Type B pancreatic cell (in vitro differentiated cells): ENCODE measurements at regions not wholly inside any gene's neighbourhood (a gene's known extent, or its start where the extent isn't known, plus 50 kb on each side); places are given as distances from the start of the nearest gene placed in this dataset.
"Not testable (repeated sequence)": the region's sequence is repeated elsewhere in the genome, so short reads cannot be mapped to it uniquely, and the experiment has no call there.

Experiments used
- DNase-seq: peaks from one replicate; pipeline ENCODE4 v3.0.0; 2021; ENCODE audit warnings: mixed read lengths; ENCODE audit not compliant: unreplicated experiment; ENCODE audit errors: extremely low spot score
- H3K27ac Mint-ChIP-seq: 2 replicates; pipeline ENCODE4 v1.8.0; 2021; ENCODE audit warnings: mild to moderate bottlenecking, mixed read lengths
- H3K27me3 Mint-ChIP-seq: 2 replicates; pipeline ENCODE4 v1.8.0; 2021; ENCODE audit warnings: mixed read lengths
- H3K36me3 Mint-ChIP-seq: 2 replicates; pipeline ENCODE4 v1.8.0; 2021; ENCODE audit warnings: mixed read lengths
- H3K4me1 Mint-ChIP-seq: one replicate; pipeline ENCODE4 v1.8.0; 2021; ENCODE audit warnings: mixed read lengths; ENCODE audit not compliant: unreplicated experiment
- H3K4me3 Mint-ChIP-seq: 2 replicates; pipeline ENCODE4 v1.8.0; 2021; ENCODE audit warnings: mild to moderate bottlenecking, mixed read lengths
- H3K9me3 Mint-ChIP-seq: 2 replicates; pipeline ENCODE4 v1.8.0; 2021; ENCODE audit warnings: mixed read lengths
- CTCF ChIP-seq: fragments of 200-600 bp; sonication (generic); conservative IDR thresholded peaks from 2 replicates; pipeline ENCODE4 v1.5.0; 2021; ENCODE audit warnings: antibody characterized with exemption, mild to moderate bottlenecking

DNA sequence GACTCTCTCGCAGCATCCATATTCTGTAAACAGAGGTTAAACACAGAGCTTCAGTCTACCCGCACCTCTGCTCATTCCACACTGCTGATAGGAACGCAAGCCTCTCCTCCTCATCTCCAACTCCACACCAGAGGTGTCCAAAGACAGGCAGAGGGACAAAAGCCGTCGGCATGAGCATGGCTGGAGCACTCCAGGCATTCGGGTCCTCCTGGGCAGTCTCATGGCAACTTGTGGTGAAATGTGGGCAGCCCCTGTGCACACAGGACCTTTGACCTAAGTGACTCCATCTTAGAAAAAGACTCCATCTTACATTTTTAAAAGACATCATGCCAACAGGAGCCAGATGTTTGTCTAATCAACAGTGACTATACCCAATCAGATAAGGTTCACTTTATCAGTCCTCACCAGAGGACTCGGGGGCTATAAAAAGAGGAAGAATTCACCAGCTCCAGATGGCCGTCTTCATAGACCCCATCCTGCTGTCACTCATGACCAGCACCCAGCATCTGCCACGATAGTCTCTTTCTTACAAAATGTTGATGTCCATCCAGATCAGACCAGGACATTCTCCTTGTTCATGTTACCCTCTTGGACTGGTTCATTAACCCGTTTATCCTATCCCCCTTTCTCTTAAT, 304.4 kb downstream of the ANAPC1 start:
- not testable (repeated sequence) for H3K27me3 Mint-ChIP-seq, H3K4me3 Mint-ChIP-seq, DNase-seq, H3K9me3 Mint-ChIP-seq, H3K36me3 Mint-ChIP-seq, H3K4me1 Mint-ChIP-seq, H3K27ac Mint-ChIP-seq

DNA sequence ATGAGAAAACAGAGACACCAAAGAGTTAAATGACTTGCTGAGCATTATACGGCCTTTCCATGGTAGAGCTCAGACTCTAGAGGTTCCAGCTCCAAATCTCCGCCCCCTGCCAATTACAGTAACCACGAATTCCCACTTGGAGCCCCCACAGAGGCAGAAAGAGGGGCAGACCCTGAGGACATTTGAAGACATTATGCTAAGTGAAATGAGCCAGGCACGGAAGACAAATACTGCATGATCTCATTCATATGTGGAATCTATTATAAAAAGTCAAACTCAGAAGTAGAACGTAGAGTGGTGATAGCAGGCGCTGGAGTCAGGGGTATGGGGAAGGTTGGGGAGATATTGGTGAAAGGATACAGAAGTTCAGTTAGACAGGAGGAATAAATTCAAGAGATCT, 303.4 kb downstream of the ANAPC1 start:
- DNase-seq, H3K9me3 Mint-ChIP-seq, H3K4me1 Mint-ChIP-seq, H3K36me3 Mint-ChIP-seq, H3K27me3 Mint-ChIP-seq, H3K4me3 Mint-ChIP-seq, H3K27ac Mint-ChIP-seq: not testable (repeated sequence)

DNA sequence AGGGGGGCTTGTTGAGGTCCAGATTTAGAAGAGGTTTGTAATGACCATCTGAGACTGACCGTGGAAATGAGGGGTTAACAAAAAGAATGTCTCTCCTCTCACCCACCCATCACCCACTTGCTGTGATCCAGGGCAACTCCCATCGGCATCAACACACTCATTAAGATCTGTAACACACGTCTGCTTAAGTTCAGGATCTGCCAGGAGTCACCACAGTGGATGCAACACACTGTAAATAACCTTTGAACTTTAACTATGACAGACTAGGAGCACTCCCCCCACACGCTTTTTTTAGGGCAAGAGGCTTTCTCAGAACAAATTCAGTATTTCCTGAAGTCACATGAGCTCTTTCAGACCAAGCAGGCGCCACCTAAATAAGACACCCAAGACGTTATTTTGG, 301.9 kb downstream of the ANAPC1 start:
- H3K4me1 Mint-ChIP-seq, H3K27me3 Mint-ChIP-seq, H3K27ac Mint-ChIP-seq: not testable (repeated sequence)

DNA sequence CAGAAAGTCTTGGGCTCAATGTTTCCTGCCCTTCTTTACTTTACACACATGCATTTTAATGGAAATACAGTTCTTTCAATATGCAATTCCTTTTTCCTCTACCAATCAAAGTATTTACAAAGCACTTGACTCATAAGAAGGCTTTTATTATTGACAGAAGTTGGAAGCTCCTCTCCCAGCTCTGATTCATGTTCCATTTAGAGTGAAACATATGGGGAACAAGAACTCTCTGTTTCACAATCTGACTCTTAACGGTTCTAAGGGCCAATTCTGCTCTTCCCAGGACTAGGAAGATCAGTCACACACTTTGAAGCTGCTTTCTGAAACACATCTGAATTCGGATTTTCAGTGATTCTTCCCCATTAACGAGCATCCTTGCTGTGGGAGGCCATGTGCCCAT, 300.5 kb downstream of the ANAPC1 start:
- H3K36me3 Mint-ChIP-seq, H3K27ac Mint-ChIP-seq, H3K9me3 Mint-ChIP-seq, H3K4me1 Mint-ChIP-seq, H3K4me3 Mint-ChIP-seq, DNase-seq, H3K27me3 Mint-ChIP-seq: not testable (repeated sequence)

More for the DNA sequence above, 301.9 kb downstream of the ANAPC1 start:
- H3K9me3 Mint-ChIP-seq, DNase-seq, H3K4me3 Mint-ChIP-seq, H3K36me3 Mint-ChIP-seq: not testable (repeated sequence)

DNA sequence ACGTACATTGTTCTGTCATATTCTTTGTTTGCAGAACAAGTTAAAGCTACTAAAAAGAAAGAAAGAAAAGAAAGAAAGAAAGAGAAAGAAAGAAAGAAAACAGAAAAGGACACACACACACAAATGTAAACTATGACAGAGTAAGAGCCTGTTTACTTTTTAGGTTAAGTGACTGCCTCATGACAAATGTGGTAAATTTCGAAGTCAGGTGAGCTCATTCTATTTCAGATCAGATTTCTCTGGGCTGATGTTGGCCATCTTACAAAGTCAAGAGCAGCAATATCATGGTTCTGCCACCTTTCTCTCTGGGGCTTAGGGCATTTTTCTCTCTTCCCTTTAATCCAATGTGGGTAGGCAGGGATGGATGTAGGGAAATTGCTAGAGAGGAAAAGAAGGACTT, 299.5 kb downstream of the ANAPC1 start:
- not testable (repeated sequence) for H3K4me3 Mint-ChIP-seq, DNase-seq, H3K27me3 Mint-ChIP-seq, H3K27ac Mint-ChIP-seq, H3K9me3 Mint-ChIP-seq, H3K4me1 Mint-ChIP-seq, H3K36me3 Mint-ChIP-seq

- not testable (repeated sequence) for H3K27me3 Mint-ChIP-seq, H3K9me3 Mint-ChIP-seq, H3K27ac Mint-ChIP-seq, DNase-seq, H3K4me1 Mint-ChIP-seq, H3K36me3 Mint-ChIP-seq, H3K4me3 Mint-ChIP-seq
Measured at GRCh38 chr2:111584950-111585349, 299.0 kb downstream of the ANAPC1 start.

DNA sequence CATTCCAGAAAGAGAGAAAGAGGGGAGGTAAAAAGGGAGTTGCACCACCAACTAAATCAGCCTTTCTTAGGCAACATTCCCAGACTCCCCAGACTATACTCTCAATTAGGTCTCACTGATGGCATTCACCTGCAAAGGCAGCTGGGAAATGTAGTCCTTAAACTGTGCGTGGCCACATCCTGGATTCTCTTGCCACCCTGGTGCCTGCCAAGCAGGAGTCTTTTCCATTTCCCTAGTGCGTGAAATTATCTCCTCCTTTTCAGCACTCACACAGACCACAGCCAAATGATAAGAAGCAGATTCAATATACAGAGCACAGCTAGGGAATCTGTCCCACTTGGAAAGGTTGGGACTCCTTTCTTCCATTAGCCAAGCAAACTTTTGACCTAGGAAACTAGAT, 298.0 kb downstream of the ANAPC1 start:
- H3K27ac Mint-ChIP-seq, DNase-seq, H3K9me3 Mint-ChIP-seq, H3K4me3 Mint-ChIP-seq, H3K4me1 Mint-ChIP-seq, H3K27me3 Mint-ChIP-seq, H3K36me3 Mint-ChIP-seq: not testable (repeated sequence)

DNA sequence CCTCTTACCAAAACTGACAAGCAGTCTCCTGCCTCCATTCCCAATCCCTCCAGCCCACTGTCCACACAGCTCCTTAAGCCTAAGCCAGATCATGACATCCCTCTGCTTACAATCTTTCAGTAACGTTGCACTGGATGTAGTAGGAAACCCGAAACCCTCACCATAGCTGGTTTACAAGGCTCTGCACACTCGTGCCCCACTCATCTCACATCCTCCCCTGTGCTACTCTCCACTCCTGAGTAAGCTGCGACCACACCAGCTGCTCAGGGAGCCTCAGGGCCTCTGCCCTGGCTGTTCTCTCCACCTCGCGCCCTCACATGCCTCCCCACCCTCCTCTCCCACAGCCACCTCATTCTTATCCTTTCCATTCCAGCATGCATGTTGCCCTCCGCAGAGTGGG, 288.9 kb downstream of the ANAPC1 start:
- H3K36me3 Mint-ChIP-seq, H3K27ac Mint-ChIP-seq, H3K4me1 Mint-ChIP-seq, DNase-seq, H3K4me3 Mint-ChIP-seq, H3K27me3 Mint-ChIP-seq, H3K9me3 Mint-ChIP-seq: not testable (repeated sequence)

DNA sequence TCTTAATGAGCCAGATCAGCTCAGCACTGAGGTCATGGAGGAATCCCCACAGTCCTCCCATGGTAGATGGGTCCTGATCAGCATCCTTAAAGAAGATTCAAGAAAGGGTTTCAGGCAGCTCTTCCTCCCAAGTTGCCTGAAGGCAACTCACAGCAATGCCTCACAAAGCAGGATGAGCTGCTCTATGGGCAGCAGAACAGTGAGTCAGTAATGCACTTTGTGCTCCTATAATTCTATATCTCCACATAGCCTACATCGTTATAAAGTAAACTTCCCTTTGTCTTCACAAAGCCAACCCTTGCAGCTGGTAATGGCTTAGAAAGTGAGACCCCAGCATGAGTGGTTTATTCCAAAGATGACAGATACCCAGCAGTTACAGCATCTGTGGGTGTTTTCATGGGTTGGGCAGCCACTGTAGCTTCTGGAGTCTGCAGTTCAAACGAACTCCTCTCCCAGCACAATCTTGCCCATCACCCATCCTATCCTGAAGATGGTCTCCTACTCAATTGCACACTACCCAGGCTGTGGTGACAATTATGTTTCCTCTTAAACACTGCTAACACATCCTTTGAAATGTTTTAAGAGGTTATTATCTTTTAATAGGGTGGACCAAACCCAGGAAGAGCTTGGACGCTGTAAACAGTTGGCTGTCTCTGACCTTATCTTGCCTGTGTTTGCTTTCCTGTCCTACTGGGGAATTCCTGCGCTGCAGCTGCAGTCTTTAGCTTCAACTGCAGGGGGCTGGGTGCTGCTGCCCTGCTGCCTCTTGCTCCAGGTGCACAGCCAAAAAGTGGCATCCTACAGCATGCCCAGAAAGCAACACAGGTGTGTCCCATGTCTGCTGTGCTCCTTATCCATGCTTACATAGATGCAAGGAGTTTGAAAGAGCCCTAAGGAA, 286.9 kb downstream of the ANAPC1 start:
- H3K27me3 Mint-ChIP-seq, H3K4me1 Mint-ChIP-seq, H3K4me3 Mint-ChIP-seq, DNase-seq, H3K9me3 Mint-ChIP-seq, H3K27ac Mint-ChIP-seq, H3K36me3 Mint-ChIP-seq: not testable (repeated sequence)
- peak; percentile 22 for TF ChIP-seq CTCF

DNA sequence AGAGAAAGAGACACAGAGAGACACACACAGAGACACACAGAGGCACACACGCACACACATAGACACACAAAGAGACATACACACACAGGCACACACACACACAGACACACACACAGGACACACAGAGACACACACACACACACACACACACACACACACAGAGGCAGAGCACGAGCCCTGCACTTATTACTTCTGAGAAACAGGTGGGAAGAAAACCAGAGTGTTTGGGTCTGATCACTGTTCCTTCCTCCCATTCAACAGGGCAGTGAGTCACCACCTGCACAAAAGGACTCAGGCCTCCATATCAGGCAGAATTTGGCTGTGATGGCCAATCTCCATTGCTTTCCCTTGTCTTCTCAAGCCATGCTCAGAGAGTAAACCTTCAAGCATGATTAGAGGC, 285.0 kb downstream of the ANAPC1 start:
- not testable (repeated sequence) for H3K36me3 Mint-ChIP-seq, H3K27ac Mint-ChIP-seq, DNase-seq, H3K9me3 Mint-ChIP-seq, H3K4me3 Mint-ChIP-seq, H3K27me3 Mint-ChIP-seq, H3K4me1 Mint-ChIP-seq

DNA sequence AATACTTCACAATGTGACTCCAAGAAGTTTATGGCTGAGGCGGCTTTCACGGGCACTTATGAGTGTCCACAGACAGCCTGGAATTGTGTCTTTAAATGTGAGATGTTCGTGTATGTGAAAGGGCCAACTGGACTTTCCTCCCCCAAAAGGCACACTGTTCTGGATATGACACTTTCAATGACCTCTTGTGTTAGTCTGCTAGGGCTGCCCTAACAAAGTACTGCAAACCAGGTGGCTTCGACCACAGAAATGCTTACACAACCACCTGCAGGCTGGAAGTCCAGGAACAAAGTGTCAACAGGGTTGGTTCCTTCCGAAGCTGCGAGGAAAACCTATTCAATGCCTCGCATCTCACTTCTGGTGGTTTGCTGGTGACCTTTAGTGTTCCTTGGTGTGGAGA, 281.7 kb downstream of the ANAPC1 start:
- H3K27ac Mint-ChIP-seq, H3K36me3 Mint-ChIP-seq, H3K4me1 Mint-ChIP-seq, H3K9me3 Mint-ChIP-seq, DNase-seq, H3K4me3 Mint-ChIP-seq, H3K27me3 Mint-ChIP-seq: not testable (repeated sequence)

DNA sequence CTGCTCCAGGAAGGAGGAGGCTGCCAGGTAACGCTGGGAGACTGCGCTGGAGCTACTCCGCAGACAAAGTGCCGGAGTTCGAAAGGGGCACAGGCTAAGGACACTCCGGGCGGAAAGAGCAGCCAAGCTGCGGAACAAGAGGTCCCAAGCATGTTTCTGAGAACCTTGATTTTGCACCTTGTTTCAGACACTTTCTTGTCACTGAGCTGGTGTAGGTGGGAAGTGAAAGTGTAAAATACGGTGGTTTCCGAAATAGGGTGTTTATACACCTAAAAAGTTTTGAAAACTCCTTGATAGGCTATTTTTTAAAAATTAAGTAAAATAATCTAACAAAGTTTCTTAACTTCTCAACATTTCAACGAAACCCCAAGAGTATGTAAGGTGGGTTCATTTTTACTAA, 278.2 kb downstream of the ANAPC1 start:
- not testable (repeated sequence) for DNase-seq, H3K27ac Mint-ChIP-seq, H3K4me3 Mint-ChIP-seq, H3K36me3 Mint-ChIP-seq, H3K9me3 Mint-ChIP-seq, H3K27me3 Mint-ChIP-seq, H3K4me1 Mint-ChIP-seq

DNA sequence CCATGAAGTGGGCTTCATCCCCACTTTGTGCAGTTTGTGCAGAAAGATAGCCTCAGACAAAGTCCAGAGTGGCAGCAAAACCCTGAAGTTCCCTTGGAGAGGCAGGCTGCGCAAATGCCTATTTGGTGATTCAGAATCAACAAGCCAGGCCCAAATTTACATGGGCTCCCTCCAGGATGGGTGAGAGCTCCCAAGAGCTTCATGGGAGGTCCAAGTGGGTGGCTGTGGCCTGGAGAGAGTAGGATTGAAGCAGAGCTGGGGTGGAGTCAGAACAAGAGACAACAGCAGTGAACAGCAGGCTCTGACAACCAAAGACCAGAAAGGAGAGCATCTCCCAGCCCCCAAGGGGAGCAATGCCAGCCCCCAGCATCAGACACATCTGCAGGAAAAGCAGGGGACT, 277.4 kb downstream of the ANAPC1 start:
- H3K27ac Mint-ChIP-seq, DNase-seq, H3K36me3 Mint-ChIP-seq, H3K9me3 Mint-ChIP-seq, H3K27me3 Mint-ChIP-seq, H3K4me3 Mint-ChIP-seq, H3K4me1 Mint-ChIP-seq: not testable (repeated sequence)
